BLaER1 treated with 17β-estradiol and CSF1 and Interleukin-3, amounts not matched to agents 10 nM and 100 nM (cell line): ENCODE measurements at regions not wholly inside any gene's neighbourhood (a gene's known extent, or its start where the extent isn't known, plus 50 kb on each side); places are given as distances from the start of the nearest gene placed in this dataset.

Experiments used
- H3K27ac ChIP-seq, 11 experiments: shearing (Covaris generic); formaldehyde crosslinking; 2 replicates each; pipeline ENCODE4 v1.8.1; 2022
- H3K27me3 ChIP-seq, 11 experiments: shearing (Covaris generic); formaldehyde crosslinking; 2 replicates each; pipeline ENCODE4 v1.8.1; 2022
- H3K36me3 ChIP-seq, 11 experiments: shearing (Covaris generic); formaldehyde crosslinking; 2 replicates each; pipeline ENCODE4 v1.8.1; 2022
- H3K4me1 ChIP-seq, 10 experiments: shearing (Covaris generic); formaldehyde crosslinking; 2 replicates each; pipeline ENCODE4 v1.8.1; 2022
- H3K4me2 ChIP-seq, 11 experiments: shearing (Covaris generic); formaldehyde crosslinking; 2 replicates each; pipeline ENCODE4 v1.8.1; 2022
- H3K4me3 ChIP-seq, 10 experiments: shearing (Covaris generic); formaldehyde crosslinking; 2 replicates each; pipeline ENCODE4 v1.8.1; 2022
- H3K9ac ChIP-seq, 11 experiments: shearing (Covaris generic); formaldehyde crosslinking; 2 replicates each; pipeline ENCODE4 v1.8.1; 2022
- H3K9me3 ChIP-seq, 11 experiments: shearing (Covaris generic); formaldehyde crosslinking; replicated peaks in 1 of 11; 2 replicates each; pipeline ENCODE4 v1.8.1; 2022
- H4K20me1 ChIP-seq, 11 experiments: shearing (Covaris generic); formaldehyde crosslinking; 2 replicates each; pipeline ENCODE4 v1.8.1; 2022
- Cebpa-rat ChIP-seq, 11 experiments: shearing (Covaris generic); IDR thresholded peaks; 2 replicates each; pipeline ENCODE4 v1.8.1; 2022

DNA sequence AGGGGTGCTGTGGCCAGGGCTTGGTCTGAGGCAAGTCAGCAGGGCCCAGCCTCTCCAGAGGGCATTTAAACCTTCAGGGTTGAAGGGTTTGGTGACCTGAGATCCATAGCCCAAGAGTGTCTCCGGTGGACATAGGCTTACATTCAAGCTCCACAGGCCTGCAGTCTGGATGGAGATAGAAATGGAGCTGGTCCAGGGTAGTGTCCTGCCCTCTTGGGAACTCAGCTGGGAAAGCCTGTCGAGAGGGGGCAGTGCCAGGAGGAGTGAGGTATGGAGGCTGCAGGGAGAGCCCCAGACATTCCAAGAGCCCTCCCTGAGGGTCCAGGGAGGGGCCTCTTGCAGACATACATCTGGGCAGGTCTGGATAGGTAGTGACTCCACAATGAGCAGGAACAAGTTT, 177.0 kb upstream of the MVB12B start:
- peak overlapping the region in 6 of 11 experiments; percentile 22 to 96 (median 90); a peak in 11 of 22 replicates for H3K4me2 ChIP-seq

DNA sequence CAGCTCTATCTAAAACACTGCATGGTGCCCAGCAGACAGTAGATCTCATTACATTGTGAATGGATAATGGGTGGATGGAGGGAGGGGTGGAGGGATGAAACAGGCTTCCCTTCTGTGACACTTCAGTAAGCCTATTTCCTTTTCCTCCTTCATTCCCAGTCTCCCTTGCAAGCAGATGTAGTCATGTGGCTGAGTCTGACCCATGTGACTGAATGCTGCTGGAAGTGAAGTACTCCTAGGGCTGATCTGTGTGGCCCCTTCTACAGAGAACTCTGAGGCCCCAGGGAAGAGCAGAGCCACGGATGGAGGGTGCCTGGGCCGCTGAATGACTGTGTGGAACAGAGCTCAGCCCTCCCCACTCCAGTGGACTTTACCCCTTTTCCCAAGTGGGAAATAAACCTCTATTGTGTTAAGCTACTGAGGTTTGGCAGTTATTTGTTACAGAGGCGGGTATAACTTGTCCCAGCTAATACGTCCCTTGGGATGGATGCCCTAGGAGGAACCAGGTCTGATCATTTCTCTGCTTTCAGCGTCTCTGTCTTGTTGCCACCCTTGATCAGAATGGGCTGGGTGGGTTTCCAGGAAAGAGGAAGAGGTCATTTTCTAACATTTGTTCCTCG, 176.1 kb upstream of the MVB12B start:
- Histone ChIP-seq H3K9me3 (no peaks in the 10 kb centered on the region), H3K4me2 (peak overlapping the region in 9 of 11 experiments; percentile 27 to 96 (median 52); a peak in 16 of 22 replicates), H3K9ac (no peak overlapping the region), H3K27me3 (peaks cover 0 to 6% (median 0%) of the 10 kb centered on the region in 11 experiments; a peak in 2 of 22 replicates), H3K4me1 (peaks cover 12 to 92% (median 83%) of the 10 kb centered on the region in 10 experiments), H3K27ac (peak overlapping the region in 4 of 11 experiments; percentile 9 to 58 (median 50); a peak in 6 of 22 replicates), H4K20me1 (no peaks in the 10 kb centered on the region), H3K36me3 (no peaks in the 10 kb centered on the region), H3K4me3 (no peak overlapping the region)
- no peak for TF ChIP-seq Cebpa-rat (IDR thresholded peaks at IDR 0.05)

More for the DNA sequence above, 177.0 kb upstream of the MVB12B start:
- no peak overlapping the region for H3K4me3 ChIP-seq
- peaks cover 0 to 6% (median 0%) of the 10 kb centered on the region in 11 experiments; a peak in 2 of 22 replicates for H3K27me3 ChIP-seq
- no peak for TF ChIP-seq Cebpa-rat (IDR thresholded peaks at IDR 0.05)
- H3K27ac ChIP-seq: peak overlapping the region in 2 of 11 experiments; percentile 53 to 90; a peak in 3 of 22 replicates
- peaks cover 21 to 92% (median 83%) of the 10 kb centered on the region in 10 experiments for H3K4me1 ChIP-seq
- H3K9me3 ChIP-seq: no peaks in the 10 kb centered on the region
- H3K36me3 ChIP-seq: no peaks in the 10 kb centered on the region
- H4K20me1 ChIP-seq: no peaks in the 10 kb centered on the region
- no peak overlapping the region; a peak in 1 of 22 replicates for H3K9ac ChIP-seq

DNA sequence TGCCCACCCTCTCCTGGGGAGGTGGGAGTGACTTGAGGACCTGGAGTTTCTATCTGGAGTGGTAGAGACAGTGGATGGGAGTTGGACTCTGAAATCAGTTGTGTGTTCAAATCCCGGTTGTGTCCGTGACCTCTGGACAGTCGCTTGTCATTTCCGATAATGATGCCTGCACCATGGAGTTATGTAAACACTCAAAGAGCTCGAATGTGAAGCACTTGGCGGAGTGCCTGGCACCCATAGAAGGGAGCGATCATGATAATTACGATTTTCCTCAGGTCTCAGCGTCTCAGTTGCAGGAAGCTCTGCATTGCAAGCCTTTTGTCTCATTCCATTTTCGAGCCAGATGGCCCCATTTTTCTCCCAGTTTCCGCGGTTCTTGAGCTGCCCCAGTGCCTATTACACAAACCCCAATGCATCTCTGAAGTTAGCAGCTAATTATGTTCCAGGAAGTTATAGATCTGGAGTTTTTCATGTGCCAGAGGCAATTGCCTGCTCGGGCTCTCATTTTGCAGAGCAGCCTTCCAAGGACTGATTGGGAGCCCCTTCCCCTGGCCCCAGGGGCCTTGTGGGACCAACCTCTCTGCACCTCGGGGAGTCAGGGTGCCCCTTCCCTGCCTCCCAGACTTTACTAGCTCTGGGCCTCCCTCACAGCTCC, 175.5 kb upstream of the MVB12B start:
- no peak for TF ChIP-seq Cebpa-rat (IDR thresholded peaks at IDR 0.05)
- Histone ChIP-seq H3K9ac (peak overlapping the region in 4 of 11 experiments; percentile 40 to 61 (median 41); a peak in 7 of 22 replicates), H4K20me1 (no peaks in the 10 kb centered on the region), H3K4me2 (peak overlapping the region in 8 of 11 experiments; percentile 33 to 96 (median 70); a peak in 16 of 22 replicates), H3K27me3 (peaks cover 0 to 6% (median 0%) of the 10 kb centered on the region in 11 experiments; a peak in 2 of 22 replicates), H3K9me3 (no peaks in the 10 kb centered on the region), H3K27ac (peak overlapping the region in 6 of 11 experiments; percentile 18 to 58 (median 50); a peak in 10 of 22 replicates), H3K4me1 (peaks cover 6 to 92% (median 83%) of the 10 kb centered on the region in 10 experiments), H3K4me3 (no peak overlapping the region), H3K36me3 (no peaks in the 10 kb centered on the region)

DNA sequence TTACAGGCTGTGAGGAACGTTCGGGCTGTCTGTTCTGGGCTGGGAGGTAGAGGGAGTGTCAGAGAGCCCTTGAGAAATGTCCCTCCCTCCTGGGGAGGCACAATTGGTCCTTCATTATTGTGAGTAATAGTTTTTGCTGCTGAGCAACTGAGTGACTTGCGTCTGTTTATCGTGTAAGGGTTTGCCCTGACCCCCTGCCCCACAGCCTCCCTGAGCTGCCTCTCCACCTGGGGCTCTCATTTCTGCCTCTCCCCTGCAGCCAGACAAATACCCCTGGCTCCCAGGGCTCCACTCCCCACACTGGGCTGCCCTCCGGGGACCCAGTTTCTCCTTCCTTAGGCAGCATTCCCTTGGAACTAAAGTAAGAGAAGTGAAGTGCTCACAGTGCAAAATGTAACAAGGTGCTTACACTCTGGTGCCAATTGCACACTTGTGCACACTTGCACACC, 174.9 kb upstream of the MVB12B start:
- peaks cover under 1 to 92% (median 83%) of the 10 kb centered on the region in 10 experiments for H3K4me1 ChIP-seq
- H4K20me1 ChIP-seq: no peaks in the 10 kb centered on the region
- H3K4me3 ChIP-seq: no peak overlapping the region
- peak overlapping the region in 6 of 11 experiments; percentile 18 to 58 (median 50); a peak in 10 of 22 replicates for H3K27ac ChIP-seq
- peak overlapping the region in 8 of 11 experiments; percentile 33 to 96 (median 70); a peak in 15 of 22 replicates for H3K4me2 ChIP-seq
- H3K9me3 ChIP-seq: no peaks in the 10 kb centered on the region
- no peak for TF ChIP-seq Cebpa-rat (IDR thresholded peaks at IDR 0.05)
- peak overlapping the region in 4 of 11 experiments; percentile 40 to 61 (median 41); a peak in 7 of 22 replicates for H3K9ac ChIP-seq
- H3K36me3 ChIP-seq: no peaks in the 10 kb centered on the region
- H3K27me3 ChIP-seq: peaks cover 0 to 3% (median 0%) of the 10 kb centered on the region in 11 experiments; a peak in 1 of 22 replicates

DNA sequence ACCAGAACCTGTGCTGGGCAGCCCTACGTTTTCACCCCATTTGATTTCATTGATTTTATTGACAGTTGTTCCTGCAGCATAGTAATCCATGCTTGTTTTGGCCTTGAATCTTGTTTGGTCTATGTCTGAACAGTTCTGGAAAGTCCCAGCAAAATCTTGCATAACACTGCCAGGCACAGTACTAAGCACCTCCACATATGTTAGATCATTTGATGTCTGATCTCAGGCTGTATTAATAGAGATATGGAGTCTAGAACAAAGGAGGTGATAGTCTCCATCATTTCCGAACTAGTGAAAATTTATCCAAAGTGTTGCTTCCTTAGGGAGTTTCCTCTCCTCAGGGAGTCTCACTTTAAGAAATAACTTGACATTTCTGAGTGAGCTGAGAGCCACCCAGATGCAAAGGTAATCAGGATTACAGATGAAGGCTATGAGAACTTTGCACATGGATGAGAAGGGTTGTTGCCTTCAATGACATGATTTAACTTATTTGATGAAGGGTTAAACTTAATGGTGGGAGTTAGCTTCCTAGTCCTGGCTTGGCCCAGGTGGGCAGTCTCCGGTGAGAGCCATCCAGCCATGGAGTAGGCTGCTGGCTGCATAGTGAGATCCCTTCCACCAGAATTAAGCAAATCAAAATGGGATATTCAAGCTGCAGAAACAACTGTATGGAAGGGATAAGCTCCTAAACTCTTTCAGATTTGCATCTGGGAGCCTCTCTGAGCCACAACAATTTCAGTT, 173.8 kb upstream of the MVB12B start:
- Histone ChIP-seq H3K4me3 (no peak overlapping the region), H3K27ac (no peak overlapping the region), H3K36me3 (no peaks in the 10 kb centered on the region), H3K9me3 (no peaks in the 10 kb centered on the region), H4K20me1 (no peaks in the 10 kb centered on the region), H3K9ac (no peak overlapping the region), H3K27me3 (peaks cover 0 to 6% (median 0%) of the 10 kb centered on the region in 11 experiments; a peak in 4 of 22 replicates), H3K4me2 (peak overlapping the region in 3 of 11 experiments; percentile 90 to 96 (median 95); a peak in 4 of 22 replicates), H3K4me1 (peaks cover 11 to 92% (median 83%) of the 10 kb centered on the region in 10 experiments)
- no peak for TF ChIP-seq Cebpa-rat (IDR thresholded peaks at IDR 0.05)

DNA sequence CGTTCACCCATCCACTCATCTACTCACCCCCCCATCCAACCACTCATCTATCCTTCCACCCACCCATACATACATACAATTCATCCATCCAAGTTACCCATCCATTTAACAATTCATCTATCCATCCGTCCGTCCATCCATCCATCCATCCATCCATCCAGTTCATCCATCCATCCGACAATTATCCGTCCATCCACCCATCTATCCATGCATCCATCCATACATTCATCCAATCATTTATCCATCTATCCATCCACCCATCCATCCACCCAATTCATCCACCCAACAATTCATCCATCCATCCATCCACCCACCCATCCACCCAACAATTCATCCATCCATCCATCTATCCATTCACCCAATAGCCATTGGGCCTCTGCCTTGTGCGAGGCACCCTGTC, 173.2 kb upstream of the MVB12B start:
- Histone ChIP-seq H3K4me1 (peaks cover 15 to 92% (median 83%) of the 10 kb centered on the region in 10 experiments), H3K4me2 (peak overlapping the region in 2 of 11 experiments; percentile 10 to 85; a peak in 3 of 22 replicates), H3K9ac (no peak overlapping the region), H3K4me3 (no peak overlapping the region), H3K27ac (no peak overlapping the region), H3K36me3 (no peaks in the 10 kb centered on the region), H4K20me1 (no peaks in the 10 kb centered on the region), H3K9me3 (no peaks in the 10 kb centered on the region), H3K27me3 (peaks cover 0 to 12% (median 0%) of the 10 kb centered on the region in 11 experiments; a peak in 4 of 22 replicates)
- no peak for TF ChIP-seq Cebpa-rat (IDR thresholded peaks at IDR 0.05)

DNA sequence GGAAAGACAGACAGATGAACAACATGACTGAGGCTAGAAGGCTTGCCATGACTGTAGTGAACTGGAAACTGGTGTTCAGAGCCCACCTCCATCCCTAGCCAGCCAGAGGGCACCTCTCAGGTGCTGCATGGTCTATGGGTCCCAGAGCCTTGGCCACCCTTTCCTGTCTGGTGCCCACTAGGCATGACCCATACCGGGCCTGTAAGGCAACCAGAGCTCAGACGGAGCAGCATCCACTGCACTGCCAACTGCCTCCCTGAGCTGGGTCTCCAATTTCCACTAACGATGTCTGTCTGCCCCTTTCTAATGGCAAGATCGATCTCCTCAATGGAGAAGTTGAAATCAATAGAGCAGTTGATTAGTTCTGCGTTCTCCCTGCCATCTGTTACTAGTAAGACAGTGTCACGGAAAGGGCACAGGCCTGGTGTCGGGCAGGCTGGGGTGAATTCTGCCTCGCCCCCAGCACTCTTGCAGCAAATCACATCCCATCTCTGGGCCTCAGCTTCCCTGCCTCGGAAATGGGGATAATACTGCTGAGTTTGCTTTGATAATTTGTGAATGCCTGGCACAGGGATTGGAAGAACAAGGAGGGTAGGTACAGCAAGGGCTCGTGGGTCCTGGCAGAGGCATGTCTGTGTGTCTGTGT, 172.3 kb upstream of the MVB12B start:
- no peak for TF ChIP-seq Cebpa-rat (IDR thresholded peaks at IDR 0.05)
- H3K9me3 ChIP-seq: no peaks in the 10 kb centered on the region
- peak overlapping the region in 7 of 11 experiments; percentile 76 to 93 (median 86); a peak in 12 of 22 replicates for H3K4me2 ChIP-seq
- no peak overlapping the region for H3K9ac ChIP-seq
- no peaks in the 10 kb centered on the region for H3K36me3 ChIP-seq
- H4K20me1 ChIP-seq: no peaks in the 10 kb centered on the region
- peaks cover 15 to 92% (median 83%) of the 10 kb centered on the region in 10 experiments for H3K4me1 ChIP-seq
- peak overlapping the region in 1 of 11 experiments; percentile 23; a peak in 2 of 22 replicates for H3K27ac ChIP-seq
- H3K27me3 ChIP-seq: peaks cover 0 to 19% (median 0%) of the 10 kb centered on the region in 11 experiments; a peak in 4 of 22 replicates
- no peak overlapping the region for H3K4me3 ChIP-seq

DNA sequence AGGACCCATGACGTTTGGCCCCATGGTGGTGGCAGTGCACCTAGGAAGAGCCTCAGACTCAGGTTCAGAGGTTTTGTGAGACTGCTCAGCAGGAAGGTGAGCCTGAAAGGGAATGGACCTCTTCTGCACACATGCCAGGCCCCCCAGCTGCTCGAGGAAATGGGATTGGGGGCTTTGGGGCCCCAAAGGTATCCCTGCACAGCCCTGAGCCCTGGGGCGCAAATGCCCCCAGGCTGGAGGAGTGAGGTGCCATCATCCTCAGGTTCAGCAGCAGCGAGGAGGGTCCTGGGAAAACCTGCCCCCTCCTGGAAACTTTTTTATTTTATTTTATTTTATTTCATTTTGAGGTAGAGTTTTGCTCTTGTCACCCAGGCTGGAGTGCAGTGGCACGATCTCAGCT, 171.8 kb upstream of the MVB12B start:
- H3K27me3 ChIP-seq: peaks cover 0 to 20% (median 0%) of the 10 kb centered on the region in 11 experiments; a peak in 4 of 22 replicates
- H3K27ac ChIP-seq: peak overlapping the region in 1 of 11 experiments; percentile 23; a peak in 2 of 22 replicates
- no peak overlapping the region for H3K9ac ChIP-seq
- no peaks in the 10 kb centered on the region for H4K20me1 ChIP-seq
- H3K36me3 ChIP-seq: no peaks in the 10 kb centered on the region
- H3K4me1 ChIP-seq: peaks cover 15 to 92% (median 84%) of the 10 kb centered on the region in 10 experiments
- no peaks in the 10 kb centered on the region for H3K9me3 ChIP-seq
- H3K4me2 ChIP-seq: peak overlapping the region in 9 of 11 experiments; percentile 0 to 93 (median 85); a peak in 14 of 22 replicates
- TF ChIP-seq Cebpa-rat (IDR thresholded peaks at IDR 0.05): no peak
- H3K4me3 ChIP-seq: no peak overlapping the region
